DMS 273 (cell line): ENCODE measurements at regions not wholly inside any gene's neighbourhood (a gene's known extent, or its start where the extent isn't known, plus 50 kb on each side); places are given as distances from the start of the nearest gene placed in this dataset.

ENCODE experiments used
- DNase-seq: peaks from one replicate; lab custom pipeline; 2025; ENCODE audit not compliant: unreplicated experiment; lab: John Stamatoyannopoulos, UW

GRCh38 chr2:13089971-13090370 is 373.2 kb downstream of the TRIB2 start:
- no peak for DNase-seq

GRCh38 chr2:13091455-13091854 is 374.7 kb downstream of the TRIB2 start:
- DNase-seq = no peak

- no peak for DNase-seq
Measured at GRCh38 chr2:13091861-13092378, 375.2 kb downstream of the TRIB2 start.

GRCh38 chr2:13093416-13093991 is 376.8 kb downstream of the TRIB2 start:
- DNase-seq = no peak

- no peak for DNase-seq
Measured at GRCh38 chr2:13102397-13103063, 385.8 kb downstream of the TRIB2 start.

- no peak for DNase-seq
Measured at GRCh38 chr2:13103151-13103550, 386.4 kb downstream of the TRIB2 start.

- no peak for DNase-seq
Measured at GRCh38 chr2:13103778-13104493, 387.2 kb downstream of the TRIB2 start.

- DNase-seq = no peak
Measured at GRCh38 chr2:13104723-13105122, 388.0 kb downstream of the TRIB2 start.

- peak; percentile 1 for DNase-seq
Measured at GRCh38 chr2:13106302-13106701, 389.6 kb downstream of the TRIB2 start.

- no peak for DNase-seq
Measured at GRCh38 chr2:13109516-13109915, 392.8 kb downstream of the TRIB2 start.

- DNase-seq = no peak
Measured at GRCh38 chr2:13110825-13111224, 394.1 kb downstream of the TRIB2 start.

GRCh38 chr2:13113002-13113401 is 396.3 kb downstream of the TRIB2 start:
- DNase-seq = no peak

- DNase-seq = peak; percentile 78
Measured at GRCh38 chr2:13114391-13114790, 397.7 kb downstream of the TRIB2 start.

- peak; percentile 3 for DNase-seq
Measured at GRCh38 chr2:13115643-13116042, 398.9 kb downstream of the TRIB2 start.

- DNase-seq = no peak
Measured at GRCh38 chr2:13121096-13121495, 404.4 kb downstream of the TRIB2 start.

GRCh38 chr2:13128139-13128538 is 411.4 kb downstream of the TRIB2 start:
- DNase-seq = no peak

GRCh38 chr2:13135369-13135768 is 418.6 kb downstream of the TRIB2 start:
- no peak for DNase-seq

- no peak for DNase-seq
Measured at GRCh38 chr2:13135856-13136255, 419.1 kb downstream of the TRIB2 start.

- no peak for DNase-seq
Measured at GRCh38 chr2:13137679-13138078, 420.9 kb downstream of the TRIB2 start.

- DNase-seq = no peak
Measured at GRCh38 chr2:13141315-13141714, 424.6 kb downstream of the TRIB2 start.

GRCh38 chr2:13143451-13143850 is 426.7 kb downstream of the TRIB2 start:
- no peak for DNase-seq

- no peak for DNase-seq
Measured at GRCh38 chr2:13156916-13157315, 440.2 kb downstream of the TRIB2 start.
